GM19239 (cell line): ENCODE measurements at regions not wholly inside any gene's neighbourhood (a gene's known extent, or its start where the extent isn't known, plus 50 kb on each side); places are given as distances from the start of the nearest gene placed in this dataset.

Source experiments
- DNase-seq: peaks from one replicate; pipeline ENCODE4 v3.0.0; 2011; ENCODE audit warnings: low spot score; ENCODE audit not compliant: insufficient read length
- FAIRE-seq: peaks from 2 replicates; lab custom pipeline; 2011; peaks lifted over from hg19 to GRCh38; lab: Jason Lieb, UNC

DNA sequence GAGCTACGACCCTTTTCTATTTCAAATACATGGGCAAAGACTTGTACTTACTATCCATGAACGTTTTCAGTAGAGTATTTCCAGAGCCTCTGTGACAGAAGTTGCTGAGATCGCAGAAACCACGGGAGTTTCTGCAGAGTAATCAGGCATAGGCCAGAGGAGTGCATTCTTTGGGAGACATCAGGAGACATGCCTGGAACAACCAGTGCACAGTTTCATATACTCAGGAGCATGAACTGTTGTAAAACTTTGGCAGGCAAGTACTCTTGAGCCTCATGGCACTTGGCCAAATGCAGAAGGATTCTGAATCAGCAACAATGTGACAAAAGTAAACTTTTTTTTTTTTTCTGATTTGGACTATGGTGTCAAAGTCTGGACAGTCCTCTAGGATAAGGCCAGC lies 307.1 kb downstream of the GRB14 start:
- DNase-seq (no peak), FAIRE-seq (no peak)

DNA sequence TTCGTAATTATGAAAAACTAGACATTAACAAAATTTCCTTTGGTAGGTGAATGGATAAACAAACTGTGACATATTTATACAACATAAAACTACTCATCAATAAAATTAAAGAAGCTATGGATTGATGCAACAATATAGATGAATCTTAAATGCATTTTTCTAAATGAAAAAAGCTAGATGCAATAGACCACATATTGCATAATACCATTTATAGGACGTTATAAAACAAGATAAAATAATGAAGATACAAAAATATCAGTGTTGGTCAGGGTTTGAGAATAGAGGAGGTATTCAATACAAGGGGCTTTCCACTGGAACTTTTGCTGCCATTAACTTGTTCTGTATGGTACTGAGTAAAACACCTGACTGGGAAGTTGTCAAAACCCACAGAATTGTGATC lies 314.4 kb downstream of the GRB14 start:
- no peak for FAIRE-seq
- no peak for DNase-seq

DNA sequence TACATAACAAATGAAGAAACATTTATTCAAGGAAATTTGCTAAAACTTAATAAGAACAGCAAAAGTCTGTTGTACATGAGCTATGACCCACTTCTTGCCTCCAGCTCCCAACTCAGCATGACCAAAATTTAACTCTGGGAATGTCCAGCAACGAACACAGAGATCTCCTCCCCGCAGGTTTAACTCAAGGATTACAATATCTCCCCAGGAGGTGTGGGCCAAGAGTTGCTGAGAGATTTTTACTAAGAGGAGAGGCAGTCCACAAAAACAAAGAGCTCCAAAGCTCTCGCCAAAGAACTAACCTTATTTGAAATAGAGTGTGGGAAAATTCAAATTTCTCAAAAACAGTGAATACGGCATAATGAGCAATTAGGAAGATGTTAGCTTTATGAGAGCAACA lies 318.5 kb downstream of the GRB14 start:
- no peak for FAIRE-seq

DNA sequence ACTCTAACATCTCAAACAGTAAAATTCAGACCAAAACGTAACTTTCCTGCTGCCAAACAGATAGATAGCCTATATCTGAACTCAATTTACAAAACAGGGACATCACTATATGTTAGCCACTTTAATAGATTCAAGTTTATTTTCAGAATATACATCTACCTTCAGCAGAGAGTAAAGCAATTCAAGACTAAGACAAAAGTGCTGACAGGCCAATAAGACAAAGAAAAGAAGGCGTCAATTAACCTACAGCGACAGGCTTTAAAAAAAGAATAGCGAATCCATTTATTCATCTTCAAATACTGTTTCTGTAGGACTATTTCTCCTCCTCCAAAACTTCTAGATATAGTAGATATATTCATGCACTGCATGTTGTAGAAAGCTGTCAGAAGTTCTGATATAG lies 333.0 kb downstream of the GRB14 start:
- FAIRE-seq, result no peak
- no peak for DNase-seq

More for the DNA sequence above, 318.5 kb downstream of the GRB14 start:
- no peak for DNase-seq

DNA sequence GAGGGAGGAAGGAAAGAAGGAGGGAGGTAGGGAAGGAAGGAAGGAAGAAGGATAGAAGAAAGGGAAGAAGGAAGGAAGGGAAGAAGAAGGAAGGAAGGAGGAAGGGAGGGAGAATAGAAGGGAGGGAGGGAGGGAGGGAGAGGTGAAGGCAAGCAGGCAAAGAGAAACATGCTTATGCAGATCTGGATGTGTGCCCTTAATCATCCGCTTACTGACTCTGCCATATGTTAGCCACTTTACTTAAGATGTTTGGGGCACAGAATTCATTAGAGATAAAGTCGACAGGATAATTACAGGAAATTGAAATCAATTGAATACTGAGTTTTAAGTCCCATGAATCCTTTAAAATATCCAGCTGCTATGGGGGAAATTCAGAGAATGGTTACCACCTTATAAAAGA lies 334.2 kb downstream of the GRB14 start:
- no peak for DNase-seq
- no peak for FAIRE-seq

DNA sequence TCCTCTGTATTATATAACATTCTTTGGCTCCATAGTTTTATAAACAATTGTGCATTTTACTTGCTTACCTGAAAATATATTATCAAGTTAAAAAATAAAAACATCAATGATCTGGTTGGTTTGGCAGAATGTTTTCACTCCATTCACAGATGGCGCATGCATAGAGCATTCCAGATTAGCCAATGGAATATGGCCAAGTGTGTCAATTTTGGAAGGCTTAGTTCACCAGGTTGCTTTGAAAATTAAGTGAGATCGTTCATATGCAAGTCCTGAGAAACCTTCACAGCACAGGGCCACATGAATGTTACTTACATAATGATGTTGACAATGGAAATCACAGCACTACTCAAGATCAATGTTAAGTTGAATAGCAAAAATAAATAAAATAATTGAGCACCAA lies 335.7 kb downstream of the GRB14 start:
- FAIRE-seq (no peak), DNase-seq (no peak)

DNA sequence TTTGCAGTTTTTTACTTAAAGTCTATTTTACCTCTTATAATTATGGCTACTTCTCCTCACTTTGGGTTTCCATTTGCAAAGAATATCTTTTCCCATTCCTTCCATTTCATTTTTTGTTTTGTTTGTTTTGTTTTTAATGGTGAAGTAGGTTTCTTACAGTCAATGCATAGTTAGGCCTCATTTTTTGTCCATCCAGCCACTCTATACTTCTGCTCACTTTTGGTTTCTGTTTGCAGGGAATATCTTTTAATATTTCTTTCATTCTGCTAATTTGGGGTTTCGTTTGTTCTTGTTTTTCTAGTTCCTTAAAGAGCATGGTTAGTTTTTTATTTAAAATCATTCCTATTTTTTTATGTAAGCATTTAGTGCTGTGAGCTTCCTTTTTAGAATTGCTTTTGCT lies 339.4 kb downstream of the GRB14 start:
- FAIRE-seq, result no peak
- no peak for DNase-seq

DNA sequence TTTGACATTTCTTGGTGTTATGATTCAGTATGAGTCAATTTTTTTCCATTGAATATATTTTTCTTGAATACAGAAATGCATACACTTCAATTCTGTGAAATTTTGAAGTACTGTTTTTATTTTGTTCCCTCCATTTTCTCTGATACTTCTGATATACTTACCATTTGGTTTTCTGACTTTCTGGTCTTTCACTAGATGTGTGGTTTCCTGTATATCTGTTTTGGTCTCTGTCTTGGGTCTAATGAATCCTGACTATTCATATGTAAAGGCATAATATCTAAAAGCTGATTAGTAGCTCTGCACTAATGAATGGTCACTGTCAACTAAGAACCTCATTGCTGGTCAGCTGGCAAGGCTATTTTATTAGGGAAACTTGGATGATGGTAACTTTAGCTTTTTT lies 345.6 kb downstream of the GRB14 start:
- no peak for FAIRE-seq

DNA sequence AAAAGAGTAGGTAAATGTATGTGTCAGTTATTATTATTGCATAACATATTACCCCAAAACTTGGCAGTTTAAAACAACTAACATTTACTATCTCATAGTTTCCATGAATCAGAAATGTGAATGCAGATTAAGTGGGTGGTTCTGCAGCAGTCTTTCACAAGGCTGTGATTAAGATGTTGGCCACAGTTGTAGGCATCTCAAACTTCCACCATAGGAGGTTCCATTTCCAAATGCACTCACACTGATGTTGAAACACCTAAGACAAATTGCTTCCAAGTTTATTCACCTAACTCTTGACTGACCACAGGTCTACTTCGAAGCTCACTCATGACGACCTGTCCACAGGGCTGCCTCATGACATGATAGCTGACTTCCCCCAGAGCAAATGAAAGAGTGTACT lies 360.8 kb downstream of the GRB14 start:
- no peak for DNase-seq

More for the DNA sequence above, 345.6 kb downstream of the GRB14 start:
- no peak for DNase-seq

DNA sequence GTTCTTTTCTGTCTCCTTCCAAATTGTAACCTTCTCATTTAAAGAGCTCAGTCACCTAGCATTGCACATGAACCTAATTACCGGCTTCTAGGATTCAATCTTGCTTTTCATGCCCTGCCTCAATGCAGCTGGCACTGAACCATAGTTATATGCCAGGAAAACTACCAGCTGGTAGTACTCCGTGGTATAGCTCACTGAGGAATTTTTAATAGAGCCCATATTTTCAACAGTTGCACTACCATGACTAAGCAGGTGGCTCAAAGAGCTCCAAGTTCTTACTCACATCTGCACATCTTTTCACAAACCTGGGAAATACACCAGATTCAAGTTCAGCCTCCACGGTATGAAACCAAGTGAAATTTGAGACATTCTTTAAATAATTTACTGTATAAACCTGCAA lies 363.5 kb downstream of the GRB14 start:
- no peak for FAIRE-seq

More for the DNA sequence above, 360.8 kb downstream of the GRB14 start:
- no peak for FAIRE-seq

DNA sequence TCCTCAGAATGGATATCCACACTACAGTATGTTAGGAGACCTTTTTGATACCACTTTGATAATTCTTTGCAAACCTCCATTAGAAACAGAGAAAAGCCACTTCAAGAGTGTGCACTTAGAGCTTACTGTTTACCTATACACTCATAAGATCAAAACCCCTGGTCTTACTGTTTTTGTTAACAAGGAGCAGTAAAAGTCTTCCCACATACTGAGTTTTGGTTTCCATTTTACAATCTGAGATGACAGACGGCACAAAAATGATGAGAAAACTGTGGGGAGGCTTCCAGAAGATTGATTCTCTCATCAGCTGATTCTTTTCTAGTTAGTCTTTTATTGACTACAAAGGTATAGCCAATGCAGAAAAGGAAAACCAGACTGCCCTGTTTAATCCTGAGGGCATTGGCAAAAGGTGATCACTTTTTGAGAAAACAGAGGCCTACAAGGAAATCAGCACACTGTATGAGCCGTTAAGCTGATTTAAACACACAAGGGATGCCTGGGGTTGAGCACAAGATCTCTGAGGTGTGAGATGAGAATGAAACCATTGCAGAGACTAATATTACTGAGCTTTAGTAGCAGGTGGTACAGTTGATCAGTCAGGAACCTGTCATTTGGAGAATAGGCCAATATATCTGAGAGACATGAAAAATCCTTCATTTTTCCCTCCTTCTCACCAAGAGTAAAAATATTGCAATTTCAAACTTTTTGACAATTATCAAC lies 368.6 kb downstream of the GRB14 start:
- no peak for DNase-seq
- FAIRE-seq, result no peak

More for the DNA sequence above, 363.5 kb downstream of the GRB14 start:
- DNase-seq, result no peak

DNA sequence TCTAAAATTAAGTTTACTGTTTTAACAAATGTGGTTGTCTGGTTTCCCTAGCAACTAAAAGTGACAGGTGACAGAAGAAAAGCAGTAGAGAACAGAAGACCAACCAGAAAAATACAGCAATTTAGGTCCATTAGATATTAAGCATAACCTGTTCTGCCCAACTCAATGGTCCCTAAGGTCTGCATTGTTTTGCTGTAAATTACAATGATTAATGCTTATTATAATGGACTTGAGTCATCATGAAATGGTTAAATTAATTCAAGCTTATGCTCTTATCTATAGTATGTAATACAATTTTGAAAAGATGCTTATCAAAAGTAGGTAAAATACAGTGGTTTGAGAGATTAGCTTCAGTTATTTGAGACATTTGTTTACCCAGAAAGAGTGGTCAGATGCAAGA lies 378.0 kb downstream of the GRB14 start:
- FAIRE-seq (no peak), DNase-seq (no peak)

DNA sequence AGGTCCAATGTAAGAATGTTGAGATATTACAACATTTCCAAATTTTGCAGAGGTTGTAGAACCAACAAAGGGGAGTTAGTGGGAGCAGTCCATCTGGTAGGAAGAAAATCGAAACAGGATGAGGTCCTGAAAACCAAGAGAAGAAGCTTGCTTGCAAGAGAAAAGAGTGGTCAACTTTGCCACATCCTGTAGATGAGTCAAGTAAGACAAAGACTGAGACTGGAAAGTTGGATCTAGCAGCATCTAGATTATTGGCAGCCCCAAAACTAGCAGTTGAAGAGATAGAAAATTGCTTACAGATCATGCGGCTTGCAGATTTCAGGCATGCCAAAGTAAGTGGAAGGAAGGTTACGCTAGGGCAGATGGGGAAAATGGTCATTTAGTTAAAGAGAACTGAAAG lies 378.9 kb downstream of the GRB14 start:
- FAIRE-seq, result no peak

DNA sequence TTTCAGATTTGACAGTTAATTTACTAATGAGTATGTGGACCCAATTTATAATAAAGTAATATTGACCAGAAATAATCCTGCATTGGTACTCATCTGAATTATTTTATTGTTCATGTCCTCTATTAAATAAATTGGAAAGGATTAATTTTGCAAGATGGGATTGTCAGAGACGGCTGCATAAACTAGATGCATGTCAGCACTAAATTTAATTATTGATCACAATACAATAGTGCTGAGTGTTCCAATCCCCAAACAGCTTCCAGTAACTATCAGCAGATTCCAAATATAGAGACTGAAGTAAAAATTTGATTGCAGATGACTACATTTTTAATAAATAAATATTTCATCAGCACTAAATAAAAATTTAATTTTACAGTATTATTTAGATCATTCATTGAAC lies 387.2 kb downstream of the GRB14 start:
- FAIRE-seq, result no peak
- DNase-seq, result no peak

More for the DNA sequence above, 378.9 kb downstream of the GRB14 start:
- no peak for DNase-seq

DNA sequence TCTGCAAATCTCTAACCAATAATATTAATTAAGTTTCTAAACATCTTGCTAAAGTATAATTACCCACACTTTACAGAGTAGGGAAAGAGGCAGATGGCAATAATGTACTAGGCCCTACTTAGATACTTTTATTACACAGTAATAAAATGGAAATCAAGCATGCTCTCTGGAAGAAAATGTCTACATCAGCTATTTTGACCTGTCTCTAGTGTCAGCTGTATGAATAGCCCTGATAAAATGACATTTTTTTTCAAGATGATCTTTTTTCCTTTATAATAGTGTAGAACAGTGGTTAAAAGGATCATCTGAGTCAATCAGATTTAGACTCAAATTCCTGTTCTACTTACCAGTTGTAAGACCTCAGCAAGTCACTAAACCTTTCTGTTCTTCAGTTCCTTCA lies 397.3 kb downstream of the GRB14 start:
- FAIRE-seq, result no peak
- DNase-seq, result no peak

DNA sequence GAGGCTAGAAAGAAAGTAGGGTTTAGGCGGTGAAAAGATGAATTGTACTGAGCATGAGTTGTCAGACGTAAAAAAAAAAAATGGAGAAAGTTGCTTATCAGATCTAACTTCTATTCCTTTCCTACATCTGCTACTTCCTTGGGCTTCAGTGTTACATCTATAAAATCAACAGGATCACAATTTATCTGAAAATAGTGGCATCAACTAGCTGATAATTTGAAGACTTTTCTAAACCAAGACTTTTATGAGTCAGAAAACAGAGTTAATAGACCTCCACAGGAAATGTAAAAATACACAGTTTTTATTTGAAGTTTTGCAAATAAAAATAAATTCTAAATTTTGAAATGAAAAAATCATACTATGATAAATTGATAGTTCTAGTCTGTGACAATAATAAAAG lies 399.8 kb downstream of the GRB14 start:
- DNase-seq (no peak), FAIRE-seq (no peak)

DNA sequence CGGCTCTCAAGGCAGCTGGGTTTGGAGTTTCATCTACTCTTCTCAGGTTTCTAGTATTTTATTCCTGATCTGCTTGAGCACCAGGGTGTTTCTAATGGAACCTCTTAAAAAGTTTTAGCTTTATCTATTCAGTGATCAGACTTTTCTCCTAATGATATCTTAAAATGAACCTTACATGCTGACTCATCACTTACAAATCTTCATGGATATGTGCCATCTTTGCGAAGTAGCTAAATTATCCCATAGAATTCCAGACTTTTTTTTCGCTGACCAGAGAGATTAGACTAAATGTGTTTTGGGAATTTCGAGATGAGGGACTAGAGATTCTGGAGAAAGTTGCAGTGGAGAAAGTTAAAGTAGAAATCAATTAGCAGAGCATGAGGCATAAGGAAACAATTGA lies 401.0 kb downstream of the GRB14 start:
- FAIRE-seq (no peak), DNase-seq (no peak)

DNA sequence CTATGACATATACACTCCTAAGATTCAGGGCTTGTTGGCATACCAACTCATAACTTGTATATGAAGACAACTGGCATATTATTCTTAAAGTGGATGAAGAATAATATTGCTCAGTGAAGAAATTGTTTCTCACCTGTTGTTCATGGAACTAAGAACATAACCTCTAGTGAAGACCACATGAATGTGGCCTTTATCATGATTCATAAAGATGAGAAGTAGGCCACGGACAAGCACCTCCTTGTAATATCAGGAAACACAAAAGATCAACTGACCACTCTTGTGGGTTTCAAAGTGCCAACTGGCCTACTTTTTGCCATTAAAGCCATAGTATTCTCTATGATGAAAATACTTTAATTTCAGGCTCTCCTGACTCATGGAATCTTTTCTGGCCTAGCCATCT lies 407.4 kb downstream of the GRB14 start:
- FAIRE-seq (no peak), DNase-seq (no peak)

DNA sequence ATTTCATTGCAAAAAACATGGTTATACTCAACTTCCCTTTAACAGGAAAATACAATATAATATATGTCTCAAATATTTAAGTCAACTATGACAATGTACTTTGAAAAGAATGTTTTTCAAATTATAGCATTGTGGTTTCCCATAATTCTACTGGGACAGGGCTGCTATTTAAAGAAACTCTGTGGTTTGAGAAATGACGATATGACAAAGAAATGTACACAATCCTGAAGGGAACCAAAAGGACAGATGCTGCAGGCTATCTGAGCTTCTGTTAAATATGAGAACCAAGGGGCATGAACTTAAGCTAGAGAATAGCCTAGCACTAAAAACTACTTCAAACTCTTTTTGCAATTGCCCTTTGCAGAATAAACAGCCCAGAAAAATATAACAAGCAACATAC lies 415.9 kb downstream of the GRB14 start:
- FAIRE-seq, result no peak
- no peak for DNase-seq

DNA sequence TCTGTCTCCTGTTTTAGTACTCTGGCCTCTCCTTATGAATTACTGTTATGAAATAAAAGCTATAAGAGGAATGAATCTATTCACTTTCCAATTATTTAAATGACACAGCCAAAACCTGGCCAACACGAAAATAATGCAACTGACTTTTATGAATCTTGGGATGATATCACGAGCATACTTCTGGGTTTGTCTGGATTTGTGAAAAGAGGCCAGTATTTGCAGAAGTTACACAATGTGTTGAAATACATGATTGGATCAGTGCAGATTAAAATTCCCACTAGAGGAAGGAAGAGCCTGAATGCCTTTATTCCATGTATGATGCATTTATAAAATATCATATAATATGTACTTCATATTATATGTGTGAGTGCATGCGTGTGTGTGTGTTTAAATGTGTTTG lies 418.2 kb downstream of the GRB14 start:
- no peak for FAIRE-seq

DNA sequence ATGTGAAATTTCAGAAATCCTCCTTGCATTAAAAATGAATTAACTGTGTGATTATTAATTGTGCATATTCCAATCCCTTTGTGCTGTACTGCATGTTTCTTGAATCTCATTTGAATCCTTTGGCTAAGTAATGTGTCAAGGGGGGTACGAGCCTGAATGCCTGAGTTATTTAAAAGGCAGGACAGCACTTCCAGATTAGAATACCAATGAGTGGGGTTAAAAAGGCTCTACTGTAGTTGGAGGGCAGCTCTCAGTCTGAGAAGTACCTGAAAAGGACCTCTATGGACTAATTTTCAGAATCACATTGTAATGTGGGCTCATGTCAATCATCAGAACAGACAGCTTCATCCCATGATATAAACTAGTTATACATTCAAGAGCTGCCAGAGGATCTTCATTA lies 423.0 kb downstream of the GRB14 start:
- no peak for DNase-seq
- no peak for FAIRE-seq

More for the DNA sequence above, 418.2 kb downstream of the GRB14 start:
- no peak for DNase-seq

DNA sequence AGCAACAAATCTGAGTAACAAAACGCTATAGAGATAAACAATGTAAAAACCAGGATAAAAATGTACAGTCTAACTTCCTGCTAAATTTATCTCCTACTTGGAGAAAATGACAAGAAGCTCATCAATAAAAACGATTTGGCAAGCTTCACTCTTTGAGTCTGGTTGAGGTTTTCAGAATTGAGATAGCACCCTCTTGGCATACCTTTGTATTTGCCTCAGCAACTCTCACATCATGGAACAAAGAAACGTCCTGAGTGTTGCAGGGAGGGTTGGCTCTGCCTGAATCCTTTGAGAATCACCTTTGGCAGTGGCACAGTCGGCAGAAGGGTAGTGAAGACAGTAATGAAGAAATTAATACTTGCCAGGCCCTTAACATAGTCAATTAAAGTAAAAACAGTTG lies 430.6 kb downstream of the GRB14 start:
- DNase-seq (no peak), FAIRE-seq (no peak)
